ENCODE measurements at regions not wholly inside any gene's neighbourhood (a gene's known extent, or its start where the extent isn't known, plus 50 kb on each side); places are given as distances from the start of the nearest gene placed in this dataset.
A peak's percentile ranks its signal among the peaks of the same experiment; 100 is the strongest.

DNA sequence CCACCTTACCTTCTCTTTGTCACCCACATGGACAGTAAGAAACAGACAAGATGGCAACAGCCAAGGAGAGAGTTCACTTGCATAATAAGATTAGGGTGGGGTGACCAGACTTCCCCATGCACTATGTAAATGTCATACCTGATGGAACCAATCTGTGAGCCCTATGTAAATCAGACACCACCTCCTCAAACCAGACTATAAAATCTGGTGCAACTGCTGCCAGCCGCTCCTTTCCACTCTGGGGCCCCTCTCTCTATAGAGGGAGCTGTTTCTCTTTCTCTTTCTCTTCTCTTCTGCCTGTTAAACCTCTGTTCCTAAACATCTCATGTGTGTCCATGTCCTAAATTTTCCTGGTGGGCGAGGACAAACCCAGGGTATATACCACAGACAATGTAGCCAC is 405.5 kb upstream of the CNTN4 start:
- no peak for DNase-seq (ENCODE audit: low spot score)

DNA sequence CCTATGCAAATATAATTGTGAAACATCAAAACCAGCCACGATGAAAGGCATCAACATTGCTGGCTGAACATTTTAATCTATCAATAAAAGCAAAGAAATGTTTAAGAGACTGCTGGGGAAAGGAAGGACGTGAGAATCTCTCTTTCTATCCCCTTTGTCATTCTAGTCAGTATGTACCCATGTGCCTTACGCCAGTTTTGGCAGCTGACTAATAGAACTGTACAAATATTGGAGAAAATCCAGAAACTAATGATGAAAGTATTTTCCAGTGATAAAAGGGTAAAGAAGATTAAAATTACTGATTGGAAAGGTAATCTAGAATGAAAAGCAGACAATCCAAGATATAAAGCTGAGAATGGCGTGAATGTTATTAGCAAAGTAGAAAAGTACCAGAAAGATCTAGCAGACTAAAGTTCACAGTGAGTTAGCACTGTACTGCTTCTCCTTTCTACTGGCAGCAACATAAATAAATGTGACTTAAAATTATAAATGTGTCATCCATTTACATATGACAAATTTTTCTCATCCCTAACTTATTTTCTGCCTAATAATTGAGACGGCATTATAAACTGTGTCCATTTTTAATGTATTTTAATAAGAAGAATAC is 401.9 kb upstream of the CNTN4 start:
- no peak for DNase-seq (ENCODE audit: low spot score)

DNA sequence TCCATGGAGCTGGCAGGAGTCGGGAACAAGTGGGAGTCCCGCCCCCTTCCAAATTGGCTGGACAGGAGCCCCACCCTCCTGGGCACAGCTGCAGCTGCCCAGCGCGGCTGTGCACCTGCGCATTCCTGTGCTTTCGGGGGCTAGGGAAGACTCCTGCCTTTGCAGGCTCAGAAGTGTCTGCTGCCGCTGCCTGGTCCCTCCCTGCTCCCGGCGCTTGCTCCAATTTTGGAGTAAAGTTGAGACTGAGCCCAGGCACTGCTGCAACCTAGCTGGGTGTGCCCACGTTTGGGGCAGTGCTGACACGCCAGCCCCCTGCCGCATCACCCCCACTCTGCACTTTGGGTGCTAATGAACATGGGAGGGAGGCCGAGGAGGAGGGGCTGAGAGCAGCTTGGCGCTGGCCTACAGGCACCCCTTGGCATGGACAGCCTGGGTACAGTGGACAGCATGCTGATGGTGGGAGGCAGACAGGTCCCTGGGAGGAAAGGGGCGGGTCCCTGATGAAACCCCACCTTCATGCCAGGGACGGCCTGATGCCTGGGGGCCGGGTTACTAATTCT is 399.2 kb upstream of the CNTN4 start:
- DNase-seq (ENCODE audit: low spot score), result no peak

DNA sequence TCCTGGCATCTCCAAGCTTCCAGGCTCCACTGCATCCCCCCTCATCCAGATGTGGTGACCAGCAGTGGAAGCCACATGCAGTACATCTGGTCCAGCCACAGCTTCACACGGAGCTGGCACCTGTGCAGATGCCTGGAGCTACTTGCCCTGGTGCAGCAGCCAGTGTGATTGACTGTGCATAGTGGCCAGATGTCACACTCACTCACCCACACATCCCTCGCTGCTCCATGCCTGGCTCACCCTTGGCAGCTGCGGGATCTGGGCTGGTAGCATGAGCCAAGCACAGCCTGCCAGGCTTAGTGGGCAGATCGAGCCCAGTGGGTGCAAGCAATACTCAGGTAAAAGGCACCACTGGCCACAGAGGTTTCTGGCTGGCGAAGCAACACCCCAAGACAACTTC is 398.0 kb upstream of the CNTN4 start:
- no peak for DNase-seq (ENCODE audit: low spot score)

DNA sequence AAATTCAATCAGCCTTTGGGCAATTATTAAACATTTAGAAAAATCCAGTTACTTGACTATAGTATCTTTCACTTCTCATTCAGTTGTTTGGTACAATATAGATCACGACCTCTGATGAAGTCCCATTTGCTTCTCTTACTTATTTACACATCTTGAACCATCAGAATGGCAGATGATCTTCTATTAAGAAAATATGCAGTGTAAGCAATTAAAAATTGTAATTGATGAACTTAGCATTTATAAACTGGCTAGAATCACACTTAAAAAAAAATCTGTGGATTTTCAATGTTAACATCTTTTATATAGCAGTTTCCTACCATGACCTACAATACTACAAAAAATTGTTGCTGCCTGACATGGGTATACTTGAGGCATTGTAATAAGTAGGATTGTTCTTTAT is 395.5 kb upstream of the CNTN4 start:
- DNase-seq (ENCODE audit: low spot score), result no peak

DNA sequence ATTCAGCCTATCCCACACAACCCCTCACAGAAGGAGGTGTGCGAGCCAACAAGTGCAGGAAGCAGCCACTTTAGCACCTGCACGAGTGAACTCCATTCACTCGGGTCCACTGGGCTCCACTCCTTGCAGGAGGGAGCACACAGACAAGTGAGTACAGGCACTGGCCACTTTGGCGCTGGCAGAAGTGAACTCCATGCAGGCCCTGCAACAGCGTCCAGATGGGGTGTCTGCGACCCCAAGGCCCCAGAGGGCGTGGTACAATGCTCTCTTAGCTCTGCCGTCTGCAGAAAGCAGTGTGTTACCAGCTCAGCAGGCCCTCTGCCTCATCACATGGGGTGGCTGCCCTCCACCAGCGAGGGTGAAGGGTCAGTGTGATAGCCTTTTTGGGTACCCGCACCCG is 388.0 kb upstream of the CNTN4 start:
- DNase-seq (ENCODE audit: low spot score), result no peak

DNA sequence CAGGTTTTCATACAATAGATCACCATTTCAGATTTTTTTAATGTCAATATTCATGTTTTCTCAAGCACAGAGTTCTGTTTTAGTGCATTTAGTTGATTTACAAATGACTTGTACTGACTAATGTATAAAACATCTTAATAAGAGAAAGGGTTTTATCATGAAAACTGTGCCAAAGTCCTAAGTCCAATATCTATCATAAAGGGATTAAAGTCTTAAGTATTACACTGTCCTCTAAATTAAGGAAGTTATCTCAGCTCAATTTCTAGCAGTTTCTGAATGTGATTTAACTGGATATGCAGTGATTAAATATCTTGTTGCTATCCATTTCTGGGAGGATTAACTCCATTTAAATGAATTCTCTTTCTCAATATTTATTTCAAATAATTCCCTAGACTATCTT is 381.1 kb upstream of the CNTN4 start:
- no peak for DNase-seq (ENCODE audit: low spot score)

DNA sequence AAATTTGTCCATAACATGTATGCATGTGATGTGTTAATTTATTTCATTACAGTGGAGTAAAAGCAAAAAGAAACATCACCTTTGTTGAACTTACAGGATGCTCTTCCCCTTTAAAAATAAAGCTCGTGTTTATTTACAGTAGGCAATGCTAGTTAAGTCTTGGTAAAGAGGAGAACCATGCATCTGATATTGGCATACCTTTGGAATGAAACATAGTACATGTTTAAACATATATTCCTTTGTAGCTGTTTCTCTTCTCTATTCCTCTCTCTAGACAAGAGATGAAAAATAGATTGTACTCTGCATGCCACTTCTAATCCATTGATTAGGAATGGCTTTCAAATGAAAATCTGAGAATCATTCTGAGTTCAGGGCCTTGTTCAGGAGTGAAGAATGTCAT is 374.9 kb upstream of the CNTN4 start:
- DNase-seq (ENCODE audit: low spot score), result no peak

DNA sequence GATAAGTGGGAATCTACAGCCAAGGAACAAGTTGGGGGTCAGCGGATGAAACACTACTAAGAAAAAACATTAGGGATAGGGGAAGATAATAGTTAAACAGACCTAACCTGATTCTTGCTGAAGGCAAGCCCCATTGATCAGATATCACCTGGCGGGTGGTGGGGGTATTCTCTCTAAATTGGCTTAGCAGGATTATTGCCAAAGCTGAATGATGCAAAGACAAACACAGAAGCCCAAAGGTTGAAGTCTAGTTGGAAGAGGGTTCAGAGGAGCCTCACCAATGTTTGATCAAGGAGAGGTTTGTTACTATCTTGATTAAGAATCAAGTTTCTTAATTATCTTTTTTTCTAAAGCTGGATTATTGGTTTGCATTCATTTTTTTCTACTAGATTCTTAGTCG is 371.9 kb upstream of the CNTN4 start:
- peak; percentile 14 for DNase-seq (ENCODE audit: low spot score)

DNA sequence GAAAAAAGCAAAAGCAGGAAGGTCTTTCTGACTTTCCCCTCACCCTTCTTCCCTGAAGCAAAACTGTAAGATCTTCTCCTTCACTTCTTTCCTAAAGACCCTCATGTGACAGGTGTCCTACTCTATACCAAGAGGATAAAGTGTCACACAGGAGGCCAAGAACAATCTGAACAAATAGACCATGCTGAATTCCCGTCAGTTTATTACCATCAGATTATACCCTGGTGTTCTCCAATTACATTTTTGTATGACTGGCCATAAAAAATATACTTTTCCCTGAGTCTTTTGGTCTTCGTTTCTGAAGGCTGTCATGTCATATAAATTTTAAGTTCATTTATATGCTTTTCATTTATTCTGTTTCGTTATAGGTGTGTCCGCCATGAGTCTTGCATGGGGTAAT is 371.4 kb upstream of the CNTN4 start:
- DNase-seq (ENCODE audit: low spot score), result no peak

DNA sequence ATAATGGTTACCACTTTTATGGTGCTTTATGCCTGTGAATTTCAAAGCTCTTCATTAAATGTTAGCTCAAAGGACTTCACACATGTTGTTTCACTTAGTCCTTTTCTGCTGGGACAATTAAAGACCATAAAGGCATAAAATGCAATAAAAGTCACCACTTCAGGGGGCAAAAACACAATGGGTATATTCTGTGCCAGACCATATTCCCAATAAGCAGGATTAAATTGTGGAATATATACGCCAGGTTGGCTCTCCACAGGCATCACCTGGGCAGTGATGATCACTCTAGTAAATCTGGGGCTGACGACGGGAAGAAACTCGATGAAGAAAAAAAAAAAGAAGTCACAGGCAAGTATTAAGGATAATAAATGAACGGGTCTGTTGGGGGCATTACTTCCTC is 370.2 kb upstream of the CNTN4 start:
- DNase-seq (ENCODE audit: low spot score), result no peak

DNA sequence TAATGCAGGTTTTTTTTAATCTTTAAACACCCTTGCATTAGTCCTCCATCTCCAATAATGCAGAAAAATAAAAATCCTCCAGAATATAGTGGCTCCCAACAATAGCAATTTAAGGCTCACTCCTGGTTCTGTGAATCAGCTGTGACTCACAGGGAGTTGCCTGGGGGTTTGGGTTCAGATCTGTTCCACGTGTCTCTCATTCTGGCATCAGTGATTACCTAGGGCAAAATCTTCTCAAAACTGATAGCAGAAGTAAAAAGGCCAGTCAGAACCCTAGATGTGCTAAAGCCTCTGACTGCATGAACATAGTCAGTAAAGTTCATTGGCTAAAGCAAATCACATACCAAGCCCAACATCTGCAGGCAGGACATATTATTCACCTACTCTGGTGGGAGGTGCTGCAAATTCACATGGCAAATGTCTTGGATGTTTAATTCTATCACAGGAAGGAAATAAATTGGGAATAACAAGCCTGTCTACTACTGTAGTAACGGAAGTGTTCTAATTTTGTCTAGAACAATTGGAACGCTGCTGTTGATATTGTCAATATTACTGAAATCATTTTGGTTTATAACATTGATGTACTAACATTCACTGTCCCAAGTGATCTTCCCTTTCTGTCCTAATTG is 364.1 kb upstream of the CNTN4 start:
- DNase-seq (ENCODE audit: low spot score), result no peak

DNA sequence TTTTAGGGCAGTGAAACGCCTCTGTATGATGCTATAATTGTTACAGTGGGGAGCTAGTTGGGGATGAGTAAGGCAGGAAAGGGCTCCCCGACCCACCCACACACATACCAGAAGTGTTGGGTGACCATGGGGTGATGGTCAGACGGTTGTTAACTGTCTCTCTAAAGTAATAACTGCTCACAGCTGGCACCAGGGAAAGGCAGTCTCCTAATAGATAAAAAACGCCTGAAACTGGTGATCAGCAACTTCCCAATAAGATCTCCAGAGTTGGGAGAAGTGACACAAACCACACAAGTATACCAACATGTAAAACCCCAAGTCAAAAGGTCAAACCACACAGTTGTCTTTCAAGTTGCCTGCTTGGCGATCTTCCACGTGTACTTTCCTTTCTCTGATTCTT is 346.5 kb upstream of the CNTN4 start:
- DNase-seq (ENCODE audit: low spot score), result no peak

DNA sequence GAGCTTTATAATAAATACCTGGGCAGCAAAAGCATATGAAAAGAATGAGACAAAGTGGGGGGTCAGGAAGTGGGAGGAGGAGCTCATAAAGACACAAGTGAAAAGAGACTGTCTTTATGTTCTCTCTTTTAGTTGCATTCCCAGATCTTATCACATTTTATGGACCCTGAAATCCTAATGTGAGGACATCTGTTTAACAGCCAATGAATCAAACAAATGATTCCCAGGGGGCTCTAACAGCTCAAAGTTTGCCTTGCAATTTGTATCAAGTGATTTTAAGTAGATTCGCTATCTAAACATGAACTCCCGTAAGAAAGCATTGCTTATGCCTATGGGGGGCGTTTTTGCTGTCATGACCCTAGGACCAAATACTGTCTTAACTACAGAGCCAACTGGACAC is 332.3 kb upstream of the CNTN4 start:
- no peak for DNase-seq (ENCODE audit: low spot score)

DNA sequence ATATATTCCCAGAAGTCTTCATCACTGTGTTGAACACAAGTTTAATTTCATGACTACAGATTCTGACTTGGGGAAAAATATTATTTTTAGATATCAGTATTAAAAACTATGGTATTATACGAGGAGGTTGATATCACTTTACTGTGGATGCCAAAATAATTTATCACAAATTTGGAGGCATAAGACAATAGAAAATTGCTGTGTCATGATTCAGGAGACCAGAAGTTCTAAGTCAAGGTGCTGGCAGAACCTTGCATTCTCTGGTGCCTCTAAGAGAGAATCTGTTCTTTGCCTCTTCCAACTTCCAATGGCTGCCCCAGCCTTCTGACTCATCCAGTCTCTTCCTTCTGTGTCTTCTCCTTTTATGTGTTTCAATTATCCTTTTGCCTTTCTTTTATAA is 325.0 kb upstream of the CNTN4 start:
- DNase-seq (ENCODE audit: low spot score), result no peak

DNA sequence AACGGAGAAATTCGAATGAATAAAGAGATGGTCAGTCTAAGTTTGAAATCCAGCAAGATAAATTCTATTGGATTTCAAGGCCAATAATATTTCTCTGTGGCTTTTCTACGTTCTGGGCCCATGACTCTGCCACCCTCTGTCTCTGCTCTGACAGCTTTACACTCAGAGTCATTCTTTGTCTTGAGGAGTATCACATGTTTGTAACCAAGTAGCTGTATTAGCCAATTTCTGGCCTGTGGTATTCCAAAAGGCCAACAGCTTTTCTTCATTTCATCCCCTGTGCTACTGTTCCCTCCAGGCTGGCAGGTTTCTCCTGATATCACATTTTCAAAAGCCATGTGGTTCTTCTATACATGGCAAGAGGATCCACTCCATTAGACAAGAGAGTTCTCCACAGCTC is 324.1 kb upstream of the CNTN4 start:
- no peak for DNase-seq (ENCODE audit: low spot score)

DNA sequence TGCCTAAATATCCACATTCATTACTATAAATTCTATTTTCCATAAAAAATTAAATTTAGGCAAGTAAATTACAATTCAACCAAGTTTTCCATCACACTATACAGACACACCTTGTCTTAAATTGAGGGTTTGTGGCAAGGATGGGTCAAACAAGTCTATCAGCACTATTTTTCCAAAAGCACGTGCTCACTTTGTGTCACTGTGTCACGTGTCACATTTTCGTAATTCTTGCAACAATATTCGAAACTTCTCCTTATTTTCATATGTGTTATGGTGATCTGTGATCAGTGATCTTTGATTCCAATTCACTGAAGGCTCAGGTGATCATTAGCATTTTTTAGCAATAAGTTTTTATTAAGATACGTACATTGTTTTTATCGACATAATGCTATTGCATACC is 323.3 kb upstream of the CNTN4 start:
- no peak for DNase-seq (ENCODE audit: low spot score)

DNA sequence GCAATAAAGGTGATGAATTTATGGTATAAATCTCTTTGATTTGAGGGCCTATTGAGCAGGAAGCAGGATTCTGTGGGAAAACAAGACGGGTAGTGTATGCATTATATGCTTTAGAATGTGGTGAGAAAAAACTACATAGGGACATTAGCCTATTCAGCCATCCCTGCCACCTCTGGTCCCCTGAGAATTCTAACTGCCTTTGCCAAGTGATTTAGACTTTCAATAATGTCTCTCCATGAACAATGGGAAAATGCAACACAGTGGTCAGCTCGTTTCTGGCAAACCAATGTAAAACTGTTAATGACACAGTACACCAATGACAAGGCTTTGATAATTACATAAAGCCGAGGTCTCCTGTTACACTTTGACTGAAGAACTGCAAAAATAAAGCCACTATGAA is 314.7 kb upstream of the CNTN4 start:
- DNase-seq (ENCODE audit: low spot score), result no peak

DNA sequence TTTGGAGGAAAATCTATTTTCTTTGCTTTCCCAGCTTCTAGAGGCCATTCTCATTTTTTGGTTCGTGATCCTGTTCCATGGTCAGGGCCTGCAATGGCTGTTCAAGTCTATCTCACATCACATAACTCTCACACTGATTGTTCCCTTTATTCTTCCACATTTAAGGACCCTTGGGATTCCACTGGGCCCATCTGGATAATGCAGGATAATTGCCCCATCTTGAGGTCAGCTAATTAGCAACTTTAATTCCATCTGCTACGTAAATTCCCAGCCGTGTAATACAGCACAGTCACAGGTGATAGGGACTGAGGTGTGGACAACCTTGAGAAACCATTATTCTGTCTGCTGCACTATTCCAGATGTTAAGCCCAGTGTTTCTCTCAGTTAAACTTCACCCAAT is 311.6 kb upstream of the CNTN4 start:
- no peak for DNase-seq (ENCODE audit: low spot score)

DNA sequence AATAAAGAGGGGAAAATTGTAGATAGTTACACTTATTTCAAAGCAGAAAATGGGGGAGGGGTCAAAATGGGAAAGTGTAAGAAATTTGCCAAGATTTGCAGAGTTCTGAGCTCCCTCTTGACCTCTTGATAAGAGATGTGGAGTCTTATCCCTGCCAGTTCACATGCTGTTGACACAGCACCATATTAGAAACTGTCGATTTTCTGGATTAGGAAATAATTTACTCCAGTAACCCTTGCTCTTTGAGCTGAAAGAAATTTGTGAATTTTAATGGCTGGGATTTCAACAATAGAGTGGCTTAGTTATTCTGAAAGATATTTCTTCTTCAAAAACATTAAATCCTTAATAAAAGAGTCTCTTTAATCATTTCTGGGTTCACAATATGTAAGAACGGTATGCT is 306.2 kb upstream of the CNTN4 start:
- DNase-seq (ENCODE audit: low spot score), result no peak

DNA sequence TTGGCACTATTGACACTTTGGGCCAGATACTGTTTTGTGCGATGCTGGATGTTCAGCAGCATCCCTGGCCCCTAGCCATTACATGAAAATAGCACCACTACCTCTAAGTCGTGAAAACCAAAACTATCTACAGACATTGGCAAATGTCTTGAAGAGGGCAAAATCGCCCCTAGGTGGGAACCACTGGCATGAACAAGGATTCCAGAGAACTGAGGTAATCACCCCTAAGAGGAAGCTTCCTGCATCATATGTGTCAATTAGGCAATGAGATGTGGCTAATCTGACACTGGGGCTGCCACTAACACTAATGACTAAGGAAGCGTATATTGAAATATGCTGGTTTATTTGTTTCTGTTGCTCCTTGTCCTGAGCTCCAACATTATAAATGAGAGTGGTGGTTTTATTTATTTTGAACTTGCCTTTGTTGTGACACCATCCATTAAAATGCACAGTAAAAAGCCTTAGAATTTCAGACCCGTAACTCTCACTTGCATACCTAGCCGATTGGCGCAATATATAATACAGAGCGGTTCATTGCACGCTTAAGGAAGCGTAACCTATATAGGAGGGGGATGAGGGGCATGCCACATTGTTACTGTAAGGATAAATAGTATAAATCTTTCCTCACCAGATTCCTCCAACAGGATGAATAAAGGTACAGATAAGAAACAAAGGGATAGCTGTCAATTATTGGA is 299.8 kb upstream of the CNTN4 start:
- no peak for DNase-seq (ENCODE audit: low spot score)

DNA sequence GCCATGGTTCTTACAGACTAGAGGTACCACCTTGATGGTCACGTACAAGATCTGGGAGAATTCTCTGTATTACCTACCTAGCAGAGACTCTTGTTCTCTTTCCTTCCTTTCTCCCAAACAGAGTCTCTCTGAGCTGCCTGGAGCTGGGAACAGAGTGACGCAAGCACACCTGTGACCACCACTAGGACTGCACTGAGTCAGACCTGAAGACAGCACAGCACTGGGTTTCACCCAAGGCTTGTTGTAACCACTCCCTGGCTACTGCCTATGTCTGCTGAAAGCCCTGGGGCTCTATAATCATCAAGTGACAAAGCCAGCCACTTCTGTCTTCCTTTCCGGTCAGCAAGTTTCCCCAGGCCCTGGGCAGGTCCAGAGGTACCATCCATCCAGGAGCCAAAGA is 293.3 kb upstream of the CNTN4 start:
- no peak for DNase-seq (ENCODE audit: low spot score)

DNA sequence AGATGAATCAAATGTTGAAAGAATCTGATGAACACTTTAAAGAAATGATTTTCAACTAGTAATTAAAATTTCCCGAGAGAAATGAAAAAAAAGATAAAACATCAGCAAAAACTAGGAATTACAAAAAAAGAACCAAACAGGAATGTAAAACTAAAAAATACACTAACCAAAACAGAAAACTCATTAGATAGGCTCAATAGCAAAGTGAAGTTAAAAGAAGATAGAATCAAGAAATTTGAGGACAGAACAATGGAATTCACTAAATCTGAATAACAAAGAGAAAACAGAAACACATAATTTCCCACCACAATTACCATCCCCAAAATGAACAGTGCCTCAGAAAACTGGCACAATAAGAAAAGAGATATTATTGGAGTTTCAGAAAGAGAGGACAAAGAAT is 290.1 kb upstream of the CNTN4 start:
- no peak for DNase-seq (ENCODE audit: low spot score)

All from mucosa of gallbladder (tissue), 1 donor.